ENCODE measurements at regions not wholly inside any gene's neighbourhood (a gene's known extent, or its start where the extent isn't known, plus 50 kb on each side); places are given as distances from the start of the nearest gene placed in this dataset.

DNA sequence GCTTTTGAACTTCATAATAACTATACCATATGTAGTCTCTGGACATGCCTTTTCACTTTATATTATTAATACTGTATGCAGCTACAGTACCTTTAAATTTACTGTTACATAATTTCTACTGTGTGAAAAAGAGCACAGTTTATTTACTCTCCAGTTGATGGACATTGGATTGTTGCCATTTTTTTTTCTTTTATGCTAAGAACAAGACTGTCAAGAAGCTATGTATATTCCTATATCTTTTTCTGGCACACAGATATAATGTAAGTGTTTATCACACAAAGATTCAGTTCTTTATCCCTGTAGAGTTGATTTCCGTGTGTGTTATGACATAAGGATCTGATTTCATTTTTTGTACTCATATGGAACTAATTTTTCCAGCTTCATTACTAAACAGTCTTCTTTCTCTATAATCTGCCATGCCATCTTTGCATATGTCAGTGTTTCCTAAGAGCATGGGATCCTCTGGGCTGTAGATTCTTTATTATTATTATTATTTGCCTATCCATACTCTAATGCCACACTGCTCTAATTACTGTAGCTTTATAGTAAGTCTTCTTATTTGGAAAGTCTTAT, 593.0 kb upstream of the ATP2B1 start:
- Histone ChIP-seq H3K4me1 (ENCODE audit: insufficient read depth, low read length) (no peaks in the 10 kb centered on the region), H3K27me3 (ENCODE audit: insufficient read depth, low read length, poor library complexity, severe bottlenecking) (no peaks in the 10 kb centered on the region), H3K4me3 (ENCODE audit: low read length) (no peak overlapping the region), H3K9me3 (ENCODE audit: low read length) (no peaks in the 10 kb centered on the region), H3K36me3 (ENCODE audit: insufficient read depth, low read length) (no peaks in the 10 kb centered on the region), H3K27ac (ENCODE audit: low read depth, low read length) (no peak overlapping the region)
- H3K4me1 Mint-ChIP-seq = peaks cover 8 to 23% (median 12%) of the 10 kb centered on the region in 3 donors
- DNase-seq = no peak
- peaks cover 3 to 8% of the 10 kb centered on the region in 2 donors for H3K27me3 Mint-ChIP-seq
- POLR2A ChIA-PET = no interaction called here
- no peak overlapping the region for H3K4me3 Mint-ChIP-seq
- H3K9me3 Mint-ChIP-seq = peaks cover 0 to 1% (median 0%) of the 10 kb centered on the region in 5 donors
- CTCF ChIA-PET = no interaction called here
- H3K36me3 Mint-ChIP-seq = no peaks in the 10 kb centered on the region
- H3K27ac Mint-ChIP-seq = no peak overlapping the region

DNA sequence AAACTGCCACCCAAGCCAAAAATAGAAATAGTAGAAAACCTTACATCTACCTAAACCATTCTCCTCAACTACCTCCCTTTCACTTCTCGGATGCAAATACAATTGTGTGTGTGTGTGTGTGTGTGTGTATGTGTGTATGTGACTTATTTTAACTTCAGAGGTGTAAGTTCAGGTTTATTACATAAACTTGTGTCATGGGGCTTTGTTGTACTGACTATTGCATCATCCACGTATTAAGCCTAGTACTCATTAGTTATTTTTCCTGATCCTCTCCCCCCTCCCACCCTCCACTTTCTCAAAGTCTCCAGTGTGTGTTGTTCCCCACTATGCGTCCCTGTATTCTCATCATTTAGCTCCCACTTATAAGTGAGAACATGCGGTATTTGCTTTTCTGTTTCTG, 592.5 kb upstream of the ATP2B1 start:
- no peak for DNase-seq
- CTCF ChIA-PET = no interaction called here
- POLR2A ChIA-PET = no interaction called here
- Mint-ChIP-seq H3K36me3 (no peaks in the 10 kb centered on the region), H3K4me1 (peaks cover 8 to 23% (median 12%) of the 10 kb centered on the region in 3 donors), H3K27ac (no peak overlapping the region), H3K9me3 (peaks cover 0 to 1% (median 0%) of the 10 kb centered on the region in 5 donors), H3K27me3 (peaks cover 3 to 9% of the 10 kb centered on the region in 2 donors), H3K4me3 (no peak overlapping the region)
- H3K4me3 ChIP-seq (ENCODE audit: low read length) = no peak overlapping the region
- H3K27me3 ChIP-seq (ENCODE audit: insufficient read depth, low read length, poor library complexity, severe bottlenecking) = no peaks in the 10 kb centered on the region
- no peaks in the 10 kb centered on the region for H3K36me3 ChIP-seq (ENCODE audit: insufficient read depth, low read length)
- no peaks in the 10 kb centered on the region for H3K9me3 ChIP-seq (ENCODE audit: low read length)
- no peaks in the 10 kb centered on the region for H3K4me1 ChIP-seq (ENCODE audit: insufficient read depth, low read length)
- H3K27ac ChIP-seq (ENCODE audit: low read depth, low read length) = no peak overlapping the region

DNA sequence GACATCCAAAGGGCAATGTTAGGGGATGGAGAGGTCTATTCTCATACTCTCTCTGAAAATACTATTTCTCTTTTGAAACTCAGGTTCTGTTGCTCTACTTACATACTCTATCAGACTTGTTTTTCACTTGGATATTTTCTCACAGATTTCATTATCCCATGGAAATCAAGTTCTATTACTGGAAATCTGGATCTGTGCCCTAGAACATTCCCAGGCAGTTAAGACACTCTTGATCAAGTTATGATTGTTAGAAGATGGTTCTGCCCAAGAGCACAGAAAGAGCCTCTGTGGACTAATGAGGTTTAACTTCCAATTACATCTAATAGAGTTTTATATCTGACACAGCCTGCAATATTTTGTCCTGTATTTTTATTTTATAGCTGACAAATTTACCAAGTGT, 591.0 kb upstream of the ATP2B1 start:
- POLR2A ChIA-PET = no interaction called here
- H3K27ac Mint-ChIP-seq = peak overlapping the region in 4 of 8 donors; percentile 24 to 82 (median 26)
- H3K36me3 Mint-ChIP-seq = no peaks in the 10 kb centered on the region
- no peaks in the 10 kb centered on the region for H3K36me3 ChIP-seq (ENCODE audit: insufficient read depth, low read length)
- H3K4me3 ChIP-seq (ENCODE audit: low read length) = no peak overlapping the region
- H3K4me1 Mint-ChIP-seq = peaks cover 8 to 23% (median 12%) of the 10 kb centered on the region in 3 donors
- CTCF ChIA-PET = no interaction called here
- H3K9me3 Mint-ChIP-seq = peaks cover 0 to 1% (median 0%) of the 10 kb centered on the region in 5 donors
- H3K27ac ChIP-seq (ENCODE audit: low read depth, low read length) = no peak overlapping the region
- DNase-seq = no peak
- H3K27me3 Mint-ChIP-seq = peaks cover 7 to 14% of the 10 kb centered on the region in 2 donors
- no peaks in the 10 kb centered on the region for H3K27me3 ChIP-seq (ENCODE audit: insufficient read depth, low read length, poor library complexity, severe bottlenecking)
- H3K4me3 Mint-ChIP-seq = peak overlapping the region; percentile 8 to 89 (median 70)
- no peaks in the 10 kb centered on the region for H3K4me1 ChIP-seq (ENCODE audit: insufficient read depth, low read length)
- no peaks in the 10 kb centered on the region for H3K9me3 ChIP-seq (ENCODE audit: low read length)

DNA sequence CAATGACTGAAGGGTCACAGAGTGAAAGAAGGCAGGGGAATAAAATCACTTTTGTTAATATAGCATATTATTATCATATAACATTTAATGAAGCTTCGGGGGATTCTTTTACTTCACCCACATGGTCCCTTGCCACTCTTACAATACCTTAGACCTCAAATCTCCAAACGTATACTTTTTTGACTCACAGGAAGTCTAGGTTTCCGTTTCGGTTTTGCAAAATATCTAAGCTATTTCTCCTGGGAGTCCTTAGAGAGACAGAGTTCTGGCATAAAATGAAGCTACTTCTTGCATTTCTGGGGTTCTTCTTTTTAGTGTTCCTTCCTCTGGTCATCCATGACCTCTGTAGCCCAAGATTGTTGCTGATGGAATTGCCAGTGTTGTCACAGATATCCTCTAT, 590.5 kb upstream of the ATP2B1 start:
- Mint-ChIP-seq H3K27ac (peak overlapping the region in 3 of 8 donors; percentile 25 to 82 (median 28)), H3K4me1 (peaks cover 8 to 23% (median 12%) of the 10 kb centered on the region in 3 donors), H3K4me3 (peak overlapping the region; percentile 8 to 89 (median 70)), H3K9me3 (peaks cover 0 to 1% (median 0%) of the 10 kb centered on the region in 5 donors), H3K27me3 (peaks cover 7 to 14% of the 10 kb centered on the region in 2 donors), H3K36me3 (no peaks in the 10 kb centered on the region)
- Histone ChIP-seq H3K36me3 (ENCODE audit: insufficient read depth, low read length) (no peaks in the 10 kb centered on the region), H3K4me1 (ENCODE audit: insufficient read depth, low read length) (no peaks in the 10 kb centered on the region), H3K9me3 (ENCODE audit: low read length) (no peaks in the 10 kb centered on the region), H3K27ac (ENCODE audit: low read depth, low read length) (no peak overlapping the region), H3K4me3 (ENCODE audit: low read length) (no peak overlapping the region), H3K27me3 (ENCODE audit: insufficient read depth, low read length, poor library complexity, severe bottlenecking) (no peaks in the 10 kb centered on the region)
- CTCF ChIA-PET = no interaction called here
- peak in 1 of 5 donors; percentile 1 for DNase-seq
- POLR2A ChIA-PET = no interaction called here

DNA sequence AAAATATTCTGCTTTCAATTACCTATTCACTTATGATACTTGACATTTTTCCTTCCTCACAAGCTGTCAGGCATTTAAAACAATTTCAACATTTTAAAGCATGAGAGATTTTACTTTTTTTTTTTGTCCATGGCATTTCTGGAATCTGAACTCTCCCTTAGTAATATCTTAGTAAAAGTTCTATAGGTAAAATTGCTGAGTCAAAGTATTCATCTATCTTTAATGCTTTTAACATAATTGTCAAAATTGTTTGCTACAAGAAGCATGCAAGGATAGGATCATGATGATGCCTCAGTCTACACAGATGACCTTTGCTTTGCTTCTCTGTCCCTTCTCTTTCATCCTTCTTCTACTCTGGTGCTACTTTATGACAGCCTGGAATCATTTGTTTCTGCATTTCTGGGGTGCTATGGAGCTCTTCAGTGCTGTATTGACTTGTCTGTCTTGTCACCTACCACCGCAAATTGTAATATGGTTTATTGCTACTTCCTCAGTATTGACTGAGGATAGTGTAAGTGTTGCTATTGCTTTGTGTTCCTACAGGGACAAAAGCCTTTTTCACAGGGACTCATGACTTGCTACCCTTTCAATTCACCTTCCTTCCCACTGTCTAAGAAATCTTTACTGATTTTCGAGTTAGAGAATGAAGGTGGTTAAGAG, 589.8 kb upstream of the ATP2B1 start:
- Histone ChIP-seq H3K36me3 (ENCODE audit: insufficient read depth, low read length) (no peaks in the 10 kb centered on the region), H3K4me1 (ENCODE audit: insufficient read depth, low read length) (no peaks in the 10 kb centered on the region), H3K27ac (ENCODE audit: low read depth, low read length) (no peak overlapping the region), H3K9me3 (ENCODE audit: low read length) (no peaks in the 10 kb centered on the region), H3K4me3 (ENCODE audit: low read length) (no peak overlapping the region), H3K27me3 (ENCODE audit: insufficient read depth, low read length, poor library complexity, severe bottlenecking) (no peaks in the 10 kb centered on the region)
- ChIA-PET POLR2A (no interaction called here), CTCF (no interaction called here)
- no peaks in the 10 kb centered on the region for H3K36me3 Mint-ChIP-seq
- peaks cover 7 to 14% of the 10 kb centered on the region in 2 donors for H3K27me3 Mint-ChIP-seq
- peaks cover 0 to 1% (median 0%) of the 10 kb centered on the region in 5 donors for H3K9me3 Mint-ChIP-seq
- H3K4me3 Mint-ChIP-seq = peak overlapping the region in 3 of 7 donors; percentile 58 to 78 (median 76)
- H3K27ac Mint-ChIP-seq = peak overlapping the region in 1 of 8 donors; percentile 5
- peaks cover 8 to 23% (median 12%) of the 10 kb centered on the region in 3 donors for H3K4me1 Mint-ChIP-seq
- DNase-seq = no peak

DNA sequence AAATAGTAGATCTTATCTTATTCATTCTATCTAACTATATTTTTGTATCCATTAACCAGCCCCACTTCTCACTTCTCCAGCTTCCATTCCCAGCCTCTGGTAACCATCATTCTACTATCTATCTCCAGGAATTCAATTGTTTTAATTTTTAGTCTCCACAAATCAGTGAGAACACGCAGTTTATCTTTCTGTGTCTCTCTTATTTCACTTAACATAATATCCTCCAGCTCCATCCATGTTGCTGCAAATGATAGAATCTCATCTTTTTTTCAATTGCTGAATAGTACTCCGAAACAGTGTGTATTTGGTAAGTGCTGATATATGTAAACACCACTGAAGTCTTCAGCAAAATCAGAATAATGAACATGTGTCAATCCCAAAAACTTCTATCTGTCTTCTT, 587.2 kb upstream of the ATP2B1 start:
- H3K36me3 Mint-ChIP-seq = no peaks in the 10 kb centered on the region
- H3K27me3 Mint-ChIP-seq = peaks cover 5 to 10% of the 10 kb centered on the region in 2 donors
- H3K27ac Mint-ChIP-seq = no peak overlapping the region
- Histone ChIP-seq H3K9me3 (ENCODE audit: low read length) (no peaks in the 10 kb centered on the region), H3K27ac (ENCODE audit: low read depth, low read length) (no peak overlapping the region), H3K36me3 (ENCODE audit: insufficient read depth, low read length) (no peaks in the 10 kb centered on the region), H3K4me3 (ENCODE audit: low read length) (no peak overlapping the region), H3K4me1 (ENCODE audit: insufficient read depth, low read length) (no peaks in the 10 kb centered on the region), H3K27me3 (ENCODE audit: insufficient read depth, low read length, poor library complexity, severe bottlenecking) (no peaks in the 10 kb centered on the region)
- ChIA-PET POLR2A (no interaction called here), CTCF (no interaction called here)
- no peak for DNase-seq
- no peak overlapping the region for H3K4me3 Mint-ChIP-seq
- H3K4me1 Mint-ChIP-seq = peaks cover 8 to 28% (median 12%) of the 10 kb centered on the region in 3 donors
- peaks cover 0 to 2% (median 0%) of the 10 kb centered on the region in 5 donors for H3K9me3 Mint-ChIP-seq

DNA sequence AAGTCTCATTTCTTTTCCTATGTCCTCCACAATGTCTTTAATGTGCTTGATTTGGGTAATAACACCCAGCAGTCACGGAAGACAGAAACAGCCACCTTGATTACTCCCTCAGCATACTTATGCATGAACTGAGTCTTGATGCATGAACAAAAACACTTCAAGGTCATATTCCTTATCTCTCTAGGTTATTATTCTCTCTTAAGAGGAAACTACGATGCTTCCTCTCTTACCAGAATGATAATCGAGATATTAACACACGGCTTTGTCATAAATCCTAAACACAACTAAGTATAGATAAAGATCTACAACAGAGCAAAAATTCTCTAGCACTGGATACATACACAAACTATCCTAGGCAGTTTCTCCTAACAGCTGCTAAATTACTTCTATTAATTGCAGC, 583.5 kb upstream of the ATP2B1 start:
- no peaks in the 10 kb centered on the region for H3K27me3 ChIP-seq (ENCODE audit: insufficient read depth, low read length, poor library complexity, severe bottlenecking)
- Mint-ChIP-seq H3K4me3 (no peak overlapping the region), H3K9me3 (peaks cover 7 to 11% (median 8%) of the 10 kb centered on the region in 5 donors), H3K27me3 (peaks cover 5% of the 10 kb centered on the region in 2 donors), H3K36me3 (no peaks in the 10 kb centered on the region), H3K27ac (no peak overlapping the region), H3K4me1 (peaks cover 0 to 5% (median 0%) of the 10 kb centered on the region in 3 donors)
- ChIA-PET POLR2A (no interaction called here), CTCF (no interaction called here)
- no peak for DNase-seq
- H3K4me1 ChIP-seq (ENCODE audit: insufficient read depth, low read length) = no peaks in the 10 kb centered on the region
- H3K36me3 ChIP-seq (ENCODE audit: insufficient read depth, low read length) = no peaks in the 10 kb centered on the region
- no peak overlapping the region for H3K27ac ChIP-seq (ENCODE audit: low read depth, low read length)
- H3K4me3 ChIP-seq (ENCODE audit: low read length) = no peak overlapping the region
- no peaks in the 10 kb centered on the region for H3K9me3 ChIP-seq (ENCODE audit: low read length)

DNA sequence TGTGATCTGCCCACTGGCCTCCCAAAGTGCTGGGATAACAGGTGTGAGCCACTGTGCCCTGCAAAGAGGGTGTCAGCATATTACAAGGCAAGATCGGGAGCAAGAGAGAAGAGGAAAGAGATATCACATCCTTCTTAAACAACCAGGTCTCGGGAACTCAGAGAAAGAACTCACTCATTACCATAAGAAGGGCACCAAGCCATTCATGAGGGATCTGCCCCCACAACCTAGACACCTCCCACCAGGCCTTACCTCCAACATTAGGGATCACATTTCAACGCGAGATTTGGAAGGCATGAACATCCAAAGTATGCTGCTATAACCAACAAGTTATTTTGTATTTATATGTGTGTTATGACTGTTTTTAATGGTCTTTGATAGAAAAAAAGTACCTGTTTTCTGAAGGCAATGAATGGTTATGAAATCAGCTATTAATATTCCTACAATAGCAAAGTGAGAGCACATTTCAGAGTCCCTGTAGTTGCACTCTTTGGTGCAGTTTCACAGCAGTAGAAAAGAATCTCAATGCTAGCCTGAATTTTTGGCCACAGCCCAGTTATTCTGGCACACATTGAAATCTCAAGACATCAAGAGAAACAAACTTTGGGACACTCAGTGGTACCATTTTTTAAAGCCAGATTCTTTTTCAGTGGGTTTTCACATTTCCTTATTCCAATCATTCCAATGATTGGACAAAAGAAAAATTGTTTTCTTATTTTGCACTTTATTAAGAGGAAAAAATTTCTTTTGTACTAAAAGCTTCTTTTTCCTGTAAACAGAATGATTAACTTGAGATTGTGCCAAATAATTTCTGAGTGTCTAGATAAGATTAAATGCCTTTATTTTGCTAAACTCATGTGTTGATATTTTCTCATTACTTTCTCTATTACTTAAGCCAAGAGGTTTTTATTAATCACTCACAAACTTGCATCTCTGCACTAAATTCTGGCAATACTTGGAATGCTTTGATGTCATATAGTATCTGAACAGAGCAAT, 582.6 kb upstream of the ATP2B1 start:
- no peaks in the 10 kb centered on the region for H3K9me3 ChIP-seq (ENCODE audit: low read length)
- H3K4me1 Mint-ChIP-seq = peaks cover 0 to 5% (median 0%) of the 10 kb centered on the region in 3 donors
- peaks cover 7 to 11% (median 8%) of the 10 kb centered on the region in 5 donors for H3K9me3 Mint-ChIP-seq
- H3K4me1 ChIP-seq (ENCODE audit: insufficient read depth, low read length) = no peaks in the 10 kb centered on the region
- H3K36me3 Mint-ChIP-seq = no peaks in the 10 kb centered on the region
- no peak overlapping the region for H3K4me3 ChIP-seq (ENCODE audit: low read length)
- no peak overlapping the region for H3K4me3 Mint-ChIP-seq
- H3K27me3 ChIP-seq (ENCODE audit: insufficient read depth, low read length, poor library complexity, severe bottlenecking) = no peaks in the 10 kb centered on the region
- CTCF ChIA-PET = no interaction called here
- no peak overlapping the region for H3K27ac ChIP-seq (ENCODE audit: low read depth, low read length)
- peaks cover 5% of the 10 kb centered on the region in 2 donors for H3K27me3 Mint-ChIP-seq
- H3K36me3 ChIP-seq (ENCODE audit: insufficient read depth, low read length) = no peaks in the 10 kb centered on the region
- POLR2A ChIA-PET = no interaction called here
- DNase-seq = no peak
- no peak overlapping the region for H3K27ac Mint-ChIP-seq

Measured in CD8-positive, alpha-beta memory T cell (primary cell).